ENCODE measurements at regions not wholly inside any gene's neighbourhood (a gene's known extent, or its start where the extent isn't known, plus 50 kb on each side); places are given as distances from the start of the nearest gene placed in this dataset.

GRCh38 chr6:79135973-79136470 is 58.0 kb upstream of the PHIP start:
- TF ChIP-seq, protein P1, sequence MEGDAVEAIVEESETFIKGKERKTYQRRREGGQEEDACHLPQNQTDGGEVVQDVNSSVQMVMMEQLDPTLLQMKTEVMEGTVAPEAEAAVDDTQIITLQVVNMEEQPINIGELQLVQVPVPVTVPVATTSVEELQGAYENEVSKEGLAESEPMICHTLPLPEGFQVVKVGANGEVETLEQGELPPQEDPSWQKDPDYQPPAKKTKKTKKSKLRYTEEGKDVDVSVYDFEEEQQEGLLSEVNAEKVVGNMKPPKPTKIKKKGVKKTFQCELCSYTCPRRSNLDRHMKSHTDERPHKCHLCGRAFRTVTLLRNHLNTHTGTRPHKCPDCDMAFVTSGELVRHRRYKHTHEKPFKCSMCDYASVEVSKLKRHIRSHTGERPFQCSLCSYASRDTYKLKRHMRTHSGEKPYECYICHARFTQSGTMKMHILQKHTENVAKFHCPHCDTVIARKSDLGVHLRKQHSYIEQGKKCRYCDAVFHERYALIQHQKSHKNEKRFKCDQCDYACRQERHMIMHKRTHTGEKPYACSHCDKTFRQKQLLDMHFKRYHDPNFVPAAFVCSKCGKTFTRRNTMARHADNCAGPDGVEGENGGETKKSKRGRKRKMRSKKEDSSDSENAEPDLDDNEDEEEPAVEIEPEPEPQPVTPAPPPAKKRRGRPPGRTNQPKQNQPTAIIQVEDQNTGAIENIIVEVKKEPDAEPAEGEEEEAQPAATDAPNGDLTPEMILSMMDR (conservative IDR thresholded peaks at IDR 0.05; ENCODE audit: low read length), result no peak
- TF ChIP-seq EZH2phosphoT487 (IDR thresholded peaks at IDR 0.05; ENCODE audit: borderline replicate concordance, low read depth, low read length), result no peak

Measured in OCI-LY7 (cell line).